ENCODE measurements at regions not wholly inside any gene's neighbourhood (a gene's known extent, or its start where the extent isn't known, plus 50 kb on each side); places are given as distances from the start of the nearest gene placed in this dataset.

- Histone ChIP-seq H3K9me3 (ENCODE audit: low read depth) (no peaks in the 10 kb centered on the region), H3K36me3 (no peaks in the 10 kb centered on the region), H3K4me3 (no peak overlapping the region), H3K27me3 (no peaks in the 10 kb centered on the region), H3K4me1 (ENCODE audit: low read depth) (no peaks in the 10 kb centered on the region), H3K27ac (no peak overlapping the region)
- DNase-seq (ENCODE audit: low read depth in 1 of 2, low spot score in 1 of 2) = no peak
- TF ChIP-seq CTCF (IDR thresholded peaks at IDR 0.05; ENCODE audit: low read depth, low read length) = no peak
Observed at GRCh38 chr14:87184180-87184579, 808.8 kb downstream of the GALC start.

GRCh38 chr14:87181288-87181687 lies 811.7 kb downstream of the GALC start:
- DNase-seq (ENCODE audit: low read depth in 1 of 2, low spot score in 1 of 2) = no peak
- no peak overlapping the region for H3K27ac ChIP-seq

GRCh38 chr14:87179936-87180335 lies 813.0 kb downstream of the GALC start:
- no peak for DNase-seq (ENCODE audit: low read depth in 1 of 2, low spot score in 1 of 2)
- H3K36me3 ChIP-seq = no peaks in the 10 kb centered on the region
- no peaks in the 10 kb centered on the region for H3K4me1 ChIP-seq (ENCODE audit: low read depth)
- TF ChIP-seq CTCF (IDR thresholded peaks at IDR 0.05; ENCODE audit: low read depth, low read length) = no peak
- H3K9me3 ChIP-seq (ENCODE audit: low read depth) = no peaks in the 10 kb centered on the region
- H3K27ac ChIP-seq = no peak overlapping the region
- H3K4me3 ChIP-seq = no peak overlapping the region
- no peaks in the 10 kb centered on the region for H3K27me3 ChIP-seq

More at GRCh38 chr14:87181288-87181687, 811.7 kb downstream of the GALC start:
- no peak overlapping the region for H3K4me3 ChIP-seq
- no peaks in the 10 kb centered on the region for H3K27me3 ChIP-seq
- H3K4me1 ChIP-seq (ENCODE audit: low read depth) = no peaks in the 10 kb centered on the region
- H3K9me3 ChIP-seq (ENCODE audit: low read depth) = no peaks in the 10 kb centered on the region
- H3K36me3 ChIP-seq = no peaks in the 10 kb centered on the region
- no peak for TF ChIP-seq CTCF (IDR thresholded peaks at IDR 0.05; ENCODE audit: low read depth, low read length)

- no peak for TF ChIP-seq CTCF (IDR thresholded peaks at IDR 0.05; ENCODE audit: low read depth, low read length)
- no peaks in the 10 kb centered on the region for H3K27me3 ChIP-seq
Observed at GRCh38 chr14:87178277-87178676, 814.7 kb downstream of the GALC start.

DNA sequence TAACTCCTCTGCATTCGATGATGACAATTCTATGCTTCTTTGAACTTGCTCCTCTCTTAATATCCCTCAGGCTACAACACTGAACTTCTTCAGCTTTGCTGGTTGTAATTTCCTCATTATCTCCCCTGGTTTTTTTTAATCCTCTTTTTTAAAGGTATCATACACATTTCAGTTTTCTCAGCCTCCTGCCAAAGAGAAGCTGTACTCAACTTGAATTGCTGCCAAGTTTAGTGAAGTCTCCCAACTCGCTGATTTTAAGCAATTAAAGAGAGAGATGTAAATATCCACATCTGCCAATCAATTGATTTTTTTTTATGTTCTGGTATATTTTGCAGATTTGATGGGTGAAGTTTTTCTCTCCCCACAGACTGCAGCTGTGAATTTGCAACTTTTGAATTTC lies 817.8 kb downstream of the GALC start:
- Histone ChIP-seq H3K36me3 (no peaks in the 10 kb centered on the region), H3K9me3 (ENCODE audit: low read depth) (no peaks in the 10 kb centered on the region), H3K27me3 (no peaks in the 10 kb centered on the region), H3K4me3 (no peak overlapping the region), H3K27ac (no peak overlapping the region), H3K4me1 (ENCODE audit: low read depth) (no peaks in the 10 kb centered on the region)
- TF ChIP-seq CTCF (IDR thresholded peaks at IDR 0.05; ENCODE audit: low read depth, low read length) = no peak
- DNase-seq (ENCODE audit: low read depth in 1 of 2, low spot score in 1 of 2) = no peak

More at GRCh38 chr14:87178277-87178676, 814.7 kb downstream of the GALC start:
- H3K4me3 ChIP-seq = no peak overlapping the region
- no peaks in the 10 kb centered on the region for H3K4me1 ChIP-seq (ENCODE audit: low read depth)
- no peaks in the 10 kb centered on the region for H3K9me3 ChIP-seq (ENCODE audit: low read depth)
- no peak for DNase-seq (ENCODE audit: low read depth in 1 of 2, low spot score in 1 of 2)
- H3K27ac ChIP-seq = no peak overlapping the region
- H3K36me3 ChIP-seq = no peaks in the 10 kb centered on the region

DNA sequence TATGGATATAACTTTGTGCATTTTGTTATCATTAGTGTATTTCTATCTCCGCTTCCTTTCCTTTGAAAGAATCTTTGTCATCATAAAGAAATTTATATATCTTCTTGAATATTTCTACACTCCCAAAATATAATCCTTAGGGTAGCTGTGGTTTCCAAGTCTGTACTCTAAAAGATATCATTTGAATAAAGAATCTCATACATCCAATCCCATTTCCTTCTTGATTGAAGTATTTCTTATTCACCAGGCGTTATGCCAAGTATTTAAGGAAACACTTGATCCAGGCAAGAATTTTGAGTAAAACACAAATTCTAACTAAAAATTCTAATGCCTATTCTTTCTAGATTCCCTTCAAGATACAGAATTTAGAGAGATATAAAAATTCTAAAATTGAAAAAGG lies 821.8 kb downstream of the GALC start:
- H3K4me1 ChIP-seq (ENCODE audit: low read depth) = no peaks in the 10 kb centered on the region
- H3K27ac ChIP-seq = no peak overlapping the region
- no peak for DNase-seq (ENCODE audit: low read depth in 1 of 2, low spot score in 1 of 2)
- H3K4me3 ChIP-seq = no peak overlapping the region
- H3K9me3 ChIP-seq (ENCODE audit: low read depth) = no peaks in the 10 kb centered on the region
- no peaks in the 10 kb centered on the region for H3K36me3 ChIP-seq
- no peaks in the 10 kb centered on the region for H3K27me3 ChIP-seq
- no peak for TF ChIP-seq CTCF (IDR thresholded peaks at IDR 0.05; ENCODE audit: low read depth, low read length)
